NCI-H146 treated with DMSO at 0.1 percent for 48 hours (cell line): ENCODE measurements at regions not wholly inside any gene's neighbourhood (a gene's known extent, or its start where the extent isn't known, plus 50 kb on each side); places are given as distances from the start of the nearest gene placed in this dataset.
"Not testable (repeated sequence)": the region's sequence is repeated elsewhere in the genome, so short reads cannot be mapped to it uniquely, and the experiment has no call there.

ENCODE experiments used
- DNase-seq: peaks from one replicate; lab custom pipeline; 2025; ENCODE audit not compliant: unreplicated experiment; lab: John Stamatoyannopoulos, UW

- no peak for DNase-seq
Observed at GRCh38 chr1:201719812-201720521, 109.0 kb upstream of the IPO9 start.

GRCh38 chr1:201720522-201720844, 108.5 kb upstream of the IPO9 start:
- DNase-seq: no peak

- no peak for DNase-seq
Observed at GRCh38 chr1:201721082-201722049, 107.6 kb upstream of the IPO9 start.

- DNase-seq: no peak
Observed at GRCh38 chr1:201724039-201724765, 104.8 kb upstream of the IPO9 start.

- DNase-seq: no peak
Observed at GRCh38 chr1:201724766-201725118, 104.2 kb upstream of the IPO9 start.

- DNase-seq: no peak
Observed at GRCh38 chr1:201726700-201727099, 102.3 kb upstream of the IPO9 start.

GRCh38 chr1:201728731-201729130, 100.2 kb upstream of the IPO9 start:
- no peak for DNase-seq

- no peak for DNase-seq
Observed at GRCh38 chr1:201729973-201730608, 98.9 kb upstream of the IPO9 start.

GRCh38 chr1:201730611-201731010, 98.3 kb upstream of the IPO9 start:
- no peak for DNase-seq

- DNase-seq: no peak
Observed at GRCh38 chr1:201731142-201731541, 97.8 kb upstream of the IPO9 start.

- DNase-seq: no peak
Observed at GRCh38 chr1:201731592-201731991, 97.4 kb upstream of the IPO9 start.

GRCh38 chr1:201732351-201732750, 96.6 kb upstream of the IPO9 start:
- DNase-seq: no peak

GRCh38 chr1:201734221-201734620, 94.7 kb upstream of the IPO9 start:
- DNase-seq: not testable (repeated sequence)

GRCh38 chr1:201734786-201735185, 94.2 kb upstream of the IPO9 start:
- no peak for DNase-seq

GRCh38 chr1:201736707-201737320, 92.1 kb upstream of the IPO9 start:
- DNase-seq: no peak

- DNase-seq: no peak
Observed at GRCh38 chr1:201737352-201738060, 91.5 kb upstream of the IPO9 start.

- no peak for DNase-seq
Observed at GRCh38 chr1:201739080-201739479, 89.9 kb upstream of the IPO9 start.

GRCh38 chr1:201739492-201740085, 89.4 kb upstream of the IPO9 start:
- no peak for DNase-seq

GRCh38 chr1:201740086-201740541, 88.8 kb upstream of the IPO9 start:
- no peak for DNase-seq

- DNase-seq: no peak
Observed at GRCh38 chr1:201740670-201741111, 88.3 kb upstream of the IPO9 start.
